ENCODE measurements at regions not wholly inside any gene's neighbourhood (a gene's known extent, or its start where the extent isn't known, plus 50 kb on each side); places are given as distances from the start of the nearest gene placed in this dataset.

DNA sequence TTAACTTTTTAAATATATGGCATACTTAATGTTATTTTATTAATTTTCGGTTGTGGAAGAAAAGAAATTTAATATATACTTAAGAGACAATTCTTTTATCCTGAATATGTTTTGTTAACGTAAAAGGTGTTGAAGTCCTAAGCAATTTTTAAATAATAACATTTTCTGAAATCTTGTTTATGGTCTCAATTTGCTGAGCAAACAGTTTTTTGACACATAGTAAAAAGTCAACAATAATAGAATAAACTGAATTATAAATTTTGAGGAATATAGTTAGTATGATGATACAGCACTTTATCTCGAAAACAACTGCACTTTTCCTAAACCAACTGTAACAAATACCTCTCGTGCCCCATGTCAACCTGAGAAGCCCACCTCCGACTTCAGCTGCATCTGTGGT, 229.8 kb upstream of the TARS1 start:
- no peak overlapping the region for H3K27ac ChIP-seq (ENCODE audit: low read depth in 1 of 2, low read length in 2 of 2)
- no peaks in the 10 kb centered on the region for H3K27me3 ChIP-seq (ENCODE audit: control insufficient read depth in 4 of 4, insufficient read depth in 4 of 4, low read length in 3 of 4)
- no peak overlapping the region for H3K9ac ChIP-seq (ENCODE audit: low read depth in 1 of 2, low read length in 2 of 2)
- WGBS, result 94% methylated on average over 5 of the region's 5 CpGs
- H3K9me3 ChIP-seq (ENCODE audit: control insufficient read depth in 4 of 4, low read length in 3 of 4), result no peaks in the 10 kb centered on the region
- no peaks in the 10 kb centered on the region for H3K36me3 ChIP-seq (ENCODE audit: control insufficient read depth in 4 of 4, insufficient read depth in 3 of 4, low read depth in 1 of 4, low read length in 3 of 4)
- TF ChIP-seq, protein P1, sequence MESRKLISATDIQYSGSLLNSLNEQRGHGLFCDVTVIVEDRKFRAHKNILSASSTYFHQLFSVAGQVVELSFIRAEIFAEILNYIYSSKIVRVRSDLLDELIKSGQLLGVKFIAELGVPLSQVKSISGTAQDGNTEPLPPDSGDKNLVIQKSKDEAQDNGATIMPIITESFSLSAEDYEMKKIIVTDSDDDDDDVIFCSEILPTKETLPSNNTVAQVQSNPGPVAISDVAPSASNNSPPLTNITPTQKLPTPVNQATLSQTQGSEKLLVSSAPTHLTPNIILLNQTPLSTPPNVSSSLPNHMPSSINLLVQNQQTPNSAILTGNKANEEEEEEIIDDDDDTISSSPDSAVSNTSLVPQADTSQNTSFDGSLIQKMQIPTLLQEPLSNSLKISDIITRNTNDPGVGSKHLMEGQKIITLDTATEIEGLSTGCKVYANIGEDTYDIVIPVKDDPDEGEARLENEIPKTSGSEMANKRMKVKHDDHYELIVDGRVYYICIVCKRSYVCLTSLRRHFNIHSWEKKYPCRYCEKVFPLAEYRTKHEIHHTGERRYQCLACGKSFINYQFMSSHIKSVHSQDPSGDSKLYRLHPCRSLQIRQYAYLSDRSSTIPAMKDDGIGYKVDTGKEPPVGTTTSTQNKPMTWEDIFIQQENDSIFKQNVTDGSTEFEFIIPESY (IDR thresholded peaks at IDR 0.05), result no peak
- TF ChIP-seq, protein P2, sequence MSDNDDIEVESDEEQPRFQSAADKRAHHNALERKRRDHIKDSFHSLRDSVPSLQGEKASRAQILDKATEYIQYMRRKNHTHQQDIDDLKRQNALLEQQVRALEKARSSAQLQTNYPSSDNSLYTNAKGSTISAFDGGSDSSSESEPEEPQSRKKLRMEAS (IDR thresholded peaks at IDR 0.05), result no peak
- no peak for TF ChIP-seq RXRA (IDR thresholded peaks at IDR 0.05)
- TF ChIP-seq TAF1 (conservative IDR thresholded peaks at IDR 0.05), result no peak
- TF ChIP-seq, protein P3, sequence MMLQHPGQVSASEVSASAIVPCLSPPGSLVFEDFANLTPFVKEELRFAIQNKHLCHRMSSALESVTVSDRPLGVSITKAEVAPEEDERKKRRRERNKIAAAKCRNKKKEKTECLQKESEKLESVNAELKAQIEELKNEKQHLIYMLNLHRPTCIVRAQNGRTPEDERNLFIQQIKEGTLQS (IDR thresholded peaks at IDR 0.05), result no peak
- TF ChIP-seq FOXA1 (IDR thresholded peaks at IDR 0.05), result no peak
- no peak for TF ChIP-seq RAD21 (IDR thresholded peaks at IDR 0.05)
- no peak for TF ChIP-seq HNF4A (conservative IDR thresholded peaks at IDR 0.05)
- TF ChIP-seq EGR1 (IDR thresholded peaks at IDR 0.05; ENCODE audit: low read depth in 2 of 2), result no peak
- TF ChIP-seq, protein P4, sequence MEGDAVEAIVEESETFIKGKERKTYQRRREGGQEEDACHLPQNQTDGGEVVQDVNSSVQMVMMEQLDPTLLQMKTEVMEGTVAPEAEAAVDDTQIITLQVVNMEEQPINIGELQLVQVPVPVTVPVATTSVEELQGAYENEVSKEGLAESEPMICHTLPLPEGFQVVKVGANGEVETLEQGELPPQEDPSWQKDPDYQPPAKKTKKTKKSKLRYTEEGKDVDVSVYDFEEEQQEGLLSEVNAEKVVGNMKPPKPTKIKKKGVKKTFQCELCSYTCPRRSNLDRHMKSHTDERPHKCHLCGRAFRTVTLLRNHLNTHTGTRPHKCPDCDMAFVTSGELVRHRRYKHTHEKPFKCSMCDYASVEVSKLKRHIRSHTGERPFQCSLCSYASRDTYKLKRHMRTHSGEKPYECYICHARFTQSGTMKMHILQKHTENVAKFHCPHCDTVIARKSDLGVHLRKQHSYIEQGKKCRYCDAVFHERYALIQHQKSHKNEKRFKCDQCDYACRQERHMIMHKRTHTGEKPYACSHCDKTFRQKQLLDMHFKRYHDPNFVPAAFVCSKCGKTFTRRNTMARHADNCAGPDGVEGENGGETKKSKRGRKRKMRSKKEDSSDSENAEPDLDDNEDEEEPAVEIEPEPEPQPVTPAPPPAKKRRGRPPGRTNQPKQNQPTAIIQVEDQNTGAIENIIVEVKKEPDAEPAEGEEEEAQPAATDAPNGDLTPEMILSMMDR (IDR thresholded peaks at IDR 0.05; ENCODE audit: low read depth, low read length, missing input control), result no peak
- TF ChIP-seq YY1 (IDR thresholded peaks at IDR 0.05), result no peak
- TF ChIP-seq HNF4G (IDR thresholded peaks at IDR 0.05), result no peak
- TF ChIP-seq SP1 (IDR thresholded peaks at IDR 0.05), result no peak
- no peak for TF ChIP-seq JUND (IDR thresholded peaks at IDR 0.05)
- TF ChIP-seq FOXA2 (IDR thresholded peaks at IDR 0.05), result no peak
- no peak for TF ChIP-seq NR2F2 (IDR thresholded peaks at IDR 0.05)
- TF ChIP-seq, protein P5, sequence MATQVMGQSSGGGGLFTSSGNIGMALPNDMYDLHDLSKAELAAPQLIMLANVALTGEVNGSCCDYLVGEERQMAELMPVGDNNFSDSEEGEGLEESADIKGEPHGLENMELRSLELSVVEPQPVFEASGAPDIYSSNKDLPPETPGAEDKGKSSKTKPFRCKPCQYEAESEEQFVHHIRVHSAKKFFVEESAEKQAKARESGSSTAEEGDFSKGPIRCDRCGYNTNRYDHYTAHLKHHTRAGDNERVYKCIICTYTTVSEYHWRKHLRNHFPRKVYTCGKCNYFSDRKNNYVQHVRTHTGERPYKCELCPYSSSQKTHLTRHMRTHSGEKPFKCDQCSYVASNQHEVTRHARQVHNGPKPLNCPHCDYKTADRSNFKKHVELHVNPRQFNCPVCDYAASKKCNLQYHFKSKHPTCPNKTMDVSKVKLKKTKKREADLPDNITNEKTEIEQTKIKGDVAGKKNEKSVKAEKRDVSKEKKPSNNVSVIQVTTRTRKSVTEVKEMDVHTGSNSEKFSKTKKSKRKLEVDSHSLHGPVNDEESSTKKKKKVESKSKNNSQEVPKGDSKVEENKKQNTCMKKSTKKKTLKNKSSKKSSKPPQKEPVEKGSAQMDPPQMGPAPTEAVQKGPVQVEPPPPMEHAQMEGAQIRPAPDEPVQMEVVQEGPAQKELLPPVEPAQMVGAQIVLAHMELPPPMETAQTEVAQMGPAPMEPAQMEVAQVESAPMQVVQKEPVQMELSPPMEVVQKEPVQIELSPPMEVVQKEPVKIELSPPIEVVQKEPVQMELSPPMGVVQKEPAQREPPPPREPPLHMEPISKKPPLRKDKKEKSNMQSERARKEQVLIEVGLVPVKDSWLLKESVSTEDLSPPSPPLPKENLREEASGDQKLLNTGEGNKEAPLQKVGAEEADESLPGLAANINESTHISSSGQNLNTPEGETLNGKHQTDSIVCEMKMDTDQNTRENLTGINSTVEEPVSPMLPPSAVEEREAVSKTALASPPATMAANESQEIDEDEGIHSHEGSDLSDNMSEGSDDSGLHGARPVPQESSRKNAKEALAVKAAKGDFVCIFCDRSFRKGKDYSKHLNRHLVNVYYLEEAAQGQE (IDR thresholded peaks at IDR 0.05), result no peak
- no peak for TF ChIP-seq GABPA (IDR thresholded peaks at IDR 0.05 in 1 of 2, conservative IDR thresholded peaks at IDR 0.05 in 1 of 2)
- H3K4me1 ChIP-seq (ENCODE audit: control insufficient read depth in 4 of 4, insufficient read depth in 4 of 4, low read length in 3 of 4), result peaks cover 5 to 14% (median 8%) of the 10 kb centered on the region in 4 donors
- DNase-seq (ENCODE audit: low spot score), result no peak
- H3K4me3 ChIP-seq (ENCODE audit: low read depth in 1 of 3, low read length in 3 of 3), result no peak overlapping the region
